Epithelial cell of esophagus (primary cell): ENCODE measurements at regions not wholly inside any gene's neighbourhood (a gene's known extent, or its start where the extent isn't known, plus 50 kb on each side); places are given as distances from the start of the nearest gene placed in this dataset.

Source experiments
- DNase-seq: peaks from one replicate; pipeline ENCODE4 v3.0.0; 2010; ENCODE audit warnings: low read depth
- H3K4me3 ChIP-seq: 2 replicates; pipeline ENCODE4 v1.5.1; 2011; ENCODE audit warnings: mild to moderate bottlenecking, low read length, control low read depth
- CTCF ChIP-seq: IDR thresholded peaks from 2 replicates; pipeline ENCODE4 v1.5.1; 2011; ENCODE audit warnings: low read depth, mild to moderate bottlenecking, low read length, control low read depth, inconsistent platforms; ENCODE audit not compliant: insufficient read depth; ENCODE audit errors: missing control alignments

GRCh38 chr16:86212706-86213436 is 297.5 kb upstream of the FOXF1 start:
- no peak for DNase-seq
- no peak for TF ChIP-seq CTCF
- no peak overlapping the region for H3K4me3 ChIP-seq

DNA sequence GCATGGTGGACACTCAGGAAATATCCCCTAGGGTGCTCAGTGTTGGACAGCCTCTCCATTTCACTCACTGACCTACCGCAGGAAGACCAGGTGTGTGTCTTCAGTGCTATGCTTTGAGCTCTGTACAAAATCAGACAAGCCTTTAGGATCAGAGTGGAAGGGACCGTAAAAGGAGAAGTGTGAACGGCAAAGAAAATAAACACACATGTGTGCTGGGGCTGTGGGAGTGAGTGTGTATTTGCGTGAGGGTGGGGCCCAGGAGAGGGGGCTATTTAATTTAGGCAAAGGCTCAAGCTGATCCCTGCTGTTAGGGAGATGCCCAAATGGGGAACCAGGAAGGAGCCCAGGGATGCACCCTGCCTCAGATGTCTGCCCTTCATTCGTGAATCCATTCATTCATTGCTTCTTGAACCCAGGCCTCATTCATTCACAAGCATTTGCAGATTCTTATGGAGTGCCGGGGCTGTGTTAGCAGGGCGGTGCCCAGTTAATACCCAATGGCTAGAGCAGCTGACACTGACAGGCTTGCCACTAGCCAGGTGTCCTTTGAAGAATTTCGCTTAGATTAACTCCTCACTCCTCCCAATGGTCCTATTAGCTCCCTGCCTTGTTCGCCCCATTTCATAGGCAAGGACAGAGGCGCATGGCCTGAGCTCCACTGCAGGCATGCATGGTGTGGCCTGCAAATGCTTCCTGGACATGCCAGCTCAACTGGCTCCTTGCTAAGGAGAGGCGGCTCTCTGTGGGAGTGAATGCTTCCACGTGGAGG is 296.7 kb upstream of the FOXF1 start:
- TF ChIP-seq CTCF = no peak
- H3K4me3 ChIP-seq = no peak overlapping the region

DNA sequence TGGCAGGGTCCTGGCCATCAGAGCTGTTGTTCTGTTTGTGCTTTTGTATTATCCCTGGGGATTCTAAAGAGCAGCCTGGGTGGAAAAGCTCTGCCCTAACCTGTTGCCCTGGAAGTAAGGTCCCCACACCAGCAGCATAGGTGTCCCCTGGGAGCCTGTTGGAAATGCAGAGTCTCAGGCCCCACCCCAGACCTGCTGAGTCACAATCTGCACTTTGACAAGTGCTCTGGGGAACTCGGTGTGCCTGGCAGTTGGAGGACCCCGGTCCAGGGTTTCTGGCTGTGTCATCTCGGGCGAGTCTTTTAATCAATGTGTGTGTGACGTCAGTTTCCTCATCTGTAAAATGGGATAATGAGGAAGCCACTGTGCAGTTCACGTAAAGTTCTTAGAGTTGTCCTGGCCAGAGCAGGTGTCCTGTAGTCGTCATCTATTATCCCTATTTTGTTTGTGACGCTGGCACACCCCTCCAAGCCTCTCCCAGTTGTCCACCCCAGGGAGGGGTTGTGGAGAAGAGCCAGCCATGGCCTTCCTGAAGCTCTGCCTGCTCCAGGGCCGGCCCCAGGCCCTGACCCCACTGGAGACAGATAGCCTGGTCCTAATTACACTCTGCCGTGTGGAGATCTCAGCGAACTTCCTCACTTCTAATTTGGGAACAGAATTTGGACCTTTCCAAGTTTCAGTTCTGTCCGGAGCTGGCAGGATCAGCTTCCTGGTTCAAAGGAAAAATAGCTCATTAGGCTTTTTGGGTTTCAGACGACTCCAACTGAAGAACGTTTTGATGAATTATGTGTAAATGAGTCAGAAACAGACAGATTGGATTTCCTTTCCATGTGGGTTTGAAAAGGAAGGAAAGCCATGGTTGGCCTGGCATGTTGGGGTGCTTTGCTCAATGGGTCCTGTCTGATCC is 295.7 kb upstream of the FOXF1 start:
- H3K4me3 ChIP-seq = no peak overlapping the region
- DNase-seq = no peak
- TF ChIP-seq CTCF = no peak

More for the DNA sequence above, 296.7 kb upstream of the FOXF1 start:
- no peak for DNase-seq

GRCh38 chr16:86215233-86215978 is 294.9 kb upstream of the FOXF1 start:
- no peak for TF ChIP-seq CTCF
- no peak for DNase-seq
- H3K4me3 ChIP-seq = no peak overlapping the region

DNA sequence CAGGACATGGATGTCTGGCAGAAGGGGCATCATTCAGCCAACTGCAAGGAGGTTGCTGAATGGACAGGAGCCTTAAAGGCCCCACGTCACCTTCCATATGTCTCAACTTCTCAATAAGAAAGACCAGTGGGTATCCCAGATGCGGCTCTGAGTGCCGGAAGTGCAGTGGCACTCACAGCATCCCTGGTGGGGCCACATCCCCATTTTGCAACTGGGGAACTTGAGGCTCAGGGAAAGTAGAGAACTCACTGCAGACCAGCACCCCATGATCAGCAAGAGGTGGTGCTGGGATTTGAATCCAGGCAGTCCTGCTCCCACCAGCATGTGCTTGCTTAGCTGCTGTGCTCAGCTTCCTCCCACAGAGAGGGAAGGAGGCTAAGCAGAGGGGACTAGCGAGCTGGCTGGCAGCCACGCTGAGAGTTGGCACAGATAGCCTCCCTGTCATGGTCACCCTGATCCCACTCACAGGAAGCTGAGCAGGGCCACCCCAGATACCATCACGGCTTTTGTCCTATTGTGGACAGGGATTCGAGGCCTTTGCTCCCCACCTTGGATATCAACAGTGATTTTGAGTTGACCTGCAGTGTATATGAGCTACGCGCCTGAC is 294.2 kb upstream of the FOXF1 start:
- no peak for TF ChIP-seq CTCF
- H3K4me3 ChIP-seq = no peak overlapping the region
- no peak for DNase-seq

DNA sequence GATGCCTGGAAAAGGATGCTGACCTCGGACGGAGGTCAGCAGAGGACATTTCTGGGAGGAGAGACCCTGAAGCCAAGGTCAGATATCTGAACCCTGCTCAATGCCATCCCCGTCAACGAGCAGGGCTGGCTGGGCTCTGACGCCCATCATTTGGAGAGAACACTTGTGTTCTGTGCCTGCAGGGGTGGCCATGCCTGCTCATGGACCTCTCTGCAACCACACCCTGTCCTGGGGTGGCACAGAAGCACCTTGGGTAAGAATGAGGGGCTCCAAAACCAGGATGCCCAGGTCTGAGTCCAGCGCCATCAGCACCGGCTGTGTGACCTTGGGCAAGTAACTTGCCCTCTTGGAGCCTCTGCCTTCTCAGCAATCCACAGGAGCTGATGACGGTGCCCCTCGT is 293.7 kb upstream of the FOXF1 start:
- no peak for DNase-seq
- H3K4me3 ChIP-seq = no peak overlapping the region
- no peak for TF ChIP-seq CTCF
